Thoracic aorta (tissue), 2 donors: ENCODE measurements at regions not wholly inside any gene's neighbourhood (a gene's known extent, or its start where the extent isn't known, plus 50 kb on each side); places are given as distances from the start of the nearest gene placed in this dataset.

ENCODE experiments used
- ATAC-seq: fragments of 150-250 bp; one replicate; pipeline ENCODE4 v1.8.0; 2017; ENCODE audit warnings: low read depth; ENCODE audit not compliant: insufficient number of reproducible peaks, low FRiP score
- DNase-seq: peaks from one replicate; pipeline ENCODE4 v3.0.0-alpha.2; 2020; ENCODE audit warnings: low spot score
- H3K27ac ChIP-seq, 2 donors: fragments of 200-600 bp; sonication (generic); 1 replicate in 1 of 2; 2 replicates in 1 of 2; pipeline ENCODE4 v1.5.1; 2016; ENCODE audit warnings: mild to moderate bottlenecking in 2 of 2, moderate library complexity in 2 of 2
- H3K27me3 ChIP-seq: fragments of 200-600 bp; sonication (generic); replicated peaks from 2 replicates; pipeline ENCODE4 v1.6.0; 2016; ENCODE audit warnings: mild to moderate bottlenecking; ENCODE audit not compliant: insufficient read depth
- H3K36me3 ChIP-seq: fragments of 200-600 bp; sonication (generic); one replicate; pipeline ENCODE4 v1.5.1; 2016
- H3K4me1 ChIP-seq, 2 donors: fragments of 200-600 bp; sonication (generic); 1 replicate in 1 of 2; 2 replicates in 1 of 2; pipeline versions ENCODE4 v1.5.1 to v1.6.0; 2016; ENCODE audit warnings: low read depth in 2 of 2, mild to moderate bottlenecking in 1 of 2; ENCODE audit not compliant: control insufficient read depth in 1 of 2
- H3K4me3 ChIP-seq: fragments of 200-600 bp; sonication (generic); 2 replicates; pipeline ENCODE4 v1.5.1; 2016; ENCODE audit warnings: mild to moderate bottlenecking
- H3K9me3 ChIP-seq: fragments of 200-600 bp; sonication (generic); 2 replicates; pipeline ENCODE4 v1.5.1; 2016
- TF ChIP-seq, protein P1 (sequence below): fragments of 200-600 bp; sonication (generic); IDR thresholded peaks from one replicate; pipeline ENCODE4 v1.5.1; 2019; ENCODE audit warnings: antibody characterized with exemption

DNA sequence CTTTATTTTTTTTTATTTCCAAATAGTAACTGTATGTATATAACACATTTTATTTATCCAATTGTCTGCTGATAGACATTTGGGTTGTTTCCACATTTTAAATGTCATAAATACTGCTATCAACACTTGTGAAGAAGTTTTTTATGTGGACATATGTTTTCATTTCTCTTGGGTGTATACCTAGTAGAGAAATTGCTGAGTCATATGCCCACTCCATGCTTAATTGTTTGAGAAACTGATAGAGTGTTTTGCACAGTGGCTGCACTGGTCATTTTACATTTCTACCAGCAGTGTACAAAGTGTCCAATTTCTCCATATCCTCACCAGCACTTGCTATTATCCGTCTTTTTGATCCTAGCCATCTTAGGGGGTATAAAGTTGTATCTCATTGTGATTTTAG is 567.8 kb downstream of the GBA3 start:
- H3K27me3 ChIP-seq = no peaks in the 10 kb centered on the region
- H3K4me3 ChIP-seq = no peak overlapping the region
- no peaks in the 10 kb centered on the region for H3K9me3 ChIP-seq
- H3K36me3 ChIP-seq = no peaks in the 10 kb centered on the region
- no peak overlapping the region for H3K27ac ChIP-seq
- TF ChIP-seq, protein P1, sequence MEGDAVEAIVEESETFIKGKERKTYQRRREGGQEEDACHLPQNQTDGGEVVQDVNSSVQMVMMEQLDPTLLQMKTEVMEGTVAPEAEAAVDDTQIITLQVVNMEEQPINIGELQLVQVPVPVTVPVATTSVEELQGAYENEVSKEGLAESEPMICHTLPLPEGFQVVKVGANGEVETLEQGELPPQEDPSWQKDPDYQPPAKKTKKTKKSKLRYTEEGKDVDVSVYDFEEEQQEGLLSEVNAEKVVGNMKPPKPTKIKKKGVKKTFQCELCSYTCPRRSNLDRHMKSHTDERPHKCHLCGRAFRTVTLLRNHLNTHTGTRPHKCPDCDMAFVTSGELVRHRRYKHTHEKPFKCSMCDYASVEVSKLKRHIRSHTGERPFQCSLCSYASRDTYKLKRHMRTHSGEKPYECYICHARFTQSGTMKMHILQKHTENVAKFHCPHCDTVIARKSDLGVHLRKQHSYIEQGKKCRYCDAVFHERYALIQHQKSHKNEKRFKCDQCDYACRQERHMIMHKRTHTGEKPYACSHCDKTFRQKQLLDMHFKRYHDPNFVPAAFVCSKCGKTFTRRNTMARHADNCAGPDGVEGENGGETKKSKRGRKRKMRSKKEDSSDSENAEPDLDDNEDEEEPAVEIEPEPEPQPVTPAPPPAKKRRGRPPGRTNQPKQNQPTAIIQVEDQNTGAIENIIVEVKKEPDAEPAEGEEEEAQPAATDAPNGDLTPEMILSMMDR = no peak
- no peak for ATAC-seq
- H3K4me1 ChIP-seq = no peaks in the 10 kb centered on the region
- DNase-seq = no peak

DNA sequence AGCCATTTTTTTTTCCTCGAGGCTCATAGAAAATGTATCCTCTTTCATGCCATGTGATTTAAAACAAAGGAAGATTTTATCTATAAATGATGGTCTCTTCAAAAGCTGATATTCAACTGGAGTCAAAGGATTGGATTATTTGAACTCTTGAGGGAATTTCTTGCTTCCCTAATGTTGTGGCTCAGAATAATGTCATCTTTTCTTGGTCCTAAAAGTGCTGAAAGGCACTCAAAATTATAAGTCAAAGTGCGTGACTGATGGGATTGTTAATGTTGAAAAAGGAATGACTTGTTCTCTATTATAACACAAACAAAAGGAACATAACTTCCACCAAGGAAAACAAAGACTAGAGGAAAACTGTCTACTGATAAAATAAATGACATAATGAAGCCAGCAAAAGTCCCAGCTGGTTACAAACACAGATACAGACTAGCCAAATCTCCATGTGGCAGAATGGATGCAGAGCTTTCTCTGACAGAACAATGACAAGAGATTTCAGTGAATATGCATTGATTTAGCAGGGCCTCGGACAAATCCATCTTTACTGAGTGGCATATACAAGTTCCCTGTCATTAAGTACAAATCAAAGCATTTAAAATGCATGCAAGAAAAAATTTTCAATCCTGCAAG is 552.6 kb downstream of the GBA3 start:
- H3K27me3 ChIP-seq = no peaks in the 10 kb centered on the region
- no peak overlapping the region for H3K4me3 ChIP-seq
- no peaks in the 10 kb centered on the region for H3K9me3 ChIP-seq
- no peak for DNase-seq
- H3K36me3 ChIP-seq = no peaks in the 10 kb centered on the region
- no peaks in the 10 kb centered on the region for H3K4me1 ChIP-seq
- TF ChIP-seq, protein P1 = no peak
- H3K27ac ChIP-seq = no peak overlapping the region
- no peak for ATAC-seq

GRCh38 chr4:23242962-23243361 is 550.2 kb downstream of the GBA3 start:
- no peak for DNase-seq
- Histone ChIP-seq H3K27me3 (no peaks in the 10 kb centered on the region), H3K27ac (no peak overlapping the region), H3K4me1 (no peaks in the 10 kb centered on the region), H3K9me3 (no peaks in the 10 kb centered on the region), H3K36me3 (no peaks in the 10 kb centered on the region), H3K4me3 (no peak overlapping the region)
- ATAC-seq = no peak
- TF ChIP-seq, protein P1 = no peak

DNA sequence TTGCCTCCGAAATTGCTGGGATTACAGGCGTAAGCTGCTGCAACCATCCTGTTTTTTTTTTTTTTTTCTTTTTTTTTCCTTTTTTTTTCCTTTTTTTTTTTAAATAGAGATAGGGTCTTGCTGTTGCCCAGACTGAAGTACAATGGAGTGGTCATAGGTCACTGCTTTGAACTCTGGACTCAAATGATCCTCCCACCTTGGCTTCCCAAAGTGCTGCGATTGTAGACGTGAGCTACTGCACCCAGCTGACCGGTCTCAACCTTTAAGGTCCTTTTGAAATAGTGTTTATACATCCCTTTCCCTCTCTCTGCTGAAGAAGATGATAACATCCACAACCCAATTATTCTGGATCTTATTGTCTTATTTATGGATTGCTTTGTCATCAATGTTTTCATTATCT is 548.7 kb downstream of the GBA3 start:
- no peaks in the 10 kb centered on the region for H3K4me1 ChIP-seq
- no peaks in the 10 kb centered on the region for H3K9me3 ChIP-seq
- H3K27ac ChIP-seq = no peak overlapping the region
- DNase-seq (no peak), ATAC-seq (no peak)
- no peaks in the 10 kb centered on the region for H3K27me3 ChIP-seq
- TF ChIP-seq, protein P1 = no peak
- H3K36me3 ChIP-seq = no peaks in the 10 kb centered on the region
- no peak overlapping the region for H3K4me3 ChIP-seq

DNA sequence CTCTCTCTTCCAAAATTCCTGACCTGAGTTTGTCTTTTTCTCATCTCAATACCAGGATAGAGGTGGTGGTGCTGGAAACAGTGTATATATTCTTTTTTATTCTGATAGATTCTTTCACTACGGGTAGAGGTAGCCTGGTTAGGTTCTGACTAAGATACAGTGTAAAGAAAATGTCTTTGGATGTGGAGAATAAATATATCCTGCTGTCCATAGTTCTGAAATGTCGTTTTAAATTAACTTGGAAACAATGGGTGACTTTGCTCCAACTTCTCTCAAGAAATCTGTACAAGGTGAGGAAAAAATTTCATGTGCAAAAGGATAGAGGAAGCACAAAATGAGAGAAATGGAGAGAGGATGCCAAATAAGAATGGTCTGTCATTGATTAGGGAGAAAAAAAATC is 546.1 kb downstream of the GBA3 start:
- Histone ChIP-seq H3K4me3 (no peak overlapping the region), H3K27ac (no peak overlapping the region), H3K9me3 (no peaks in the 10 kb centered on the region), H3K4me1 (no peaks in the 10 kb centered on the region), H3K36me3 (no peaks in the 10 kb centered on the region), H3K27me3 (no peaks in the 10 kb centered on the region)
- no peak for DNase-seq
- TF ChIP-seq, protein P1 = no peak
- ATAC-seq = no peak
